Endothelial cell of umbilical vein (primary cell): ENCODE measurements at regions not wholly inside any gene's neighbourhood (a gene's known extent, or its start where the extent isn't known, plus 50 kb on each side); places are given as distances from the start of the nearest gene placed in this dataset.

Source experiments
- BruUV-seq: library from RNA; stranded (reverse); fragments of 400-500 nt; replicated peaks from 2 replicates; lab custom pipeline; 2021; lab: Mats Ljungman, UMichigan
- CTCF ChIA-PET: fragments of 300-600, 350-600 bp; sonication (Branson Sonifier 250); formaldehyde crosslinking; loops from one replicate; lab custom pipeline; 2021; ENCODE audit warnings: antibody characterized with exemption, inconsistent platforms; lab: Charles Lee
- POLR2A ChIA-PET: fragments of 300-600, 350-600 bp; sonication (Branson Sonifier 250); formaldehyde crosslinking; loops from one replicate; lab custom pipeline; 2021; ENCODE audit warnings: antibody characterized with exemption, inconsistent platforms; lab: Charles Lee
- DNase-seq: peaks from one replicate; pipeline ENCODE4 v3.0.0-alpha.2; 2011; ENCODE audit warnings: low read depth, low spot score
- FAIRE-seq: peaks from 2 replicates; lab custom pipeline; 2011; peaks lifted over from hg19 to GRCh38; lab: Jason Lieb, UNC
- H2AFZ ChIP-seq: 2 replicates; pipeline ENCODE4 v1.6.0; 2012; ENCODE audit warnings: low read depth, low read length, control low read depth, inconsistent platforms
- H3K27ac ChIP-seq: 2 replicates; pipeline ENCODE4 v1.5.1; 2011; ENCODE audit warnings: low read depth, mild to moderate bottlenecking, control low read depth, low read length, moderate library complexity; ENCODE audit not compliant: insufficient read depth
- H3K27me3 ChIP-seq, 2 experiments: 2 replicates each; pipeline versions ENCODE4 v1.6.0 to v1.6.1; 2011; ENCODE audit warnings: low read length in 2 of 2, mixed read lengths in 1 of 2; ENCODE audit not compliant: control insufficient read depth in 2 of 2, insufficient read depth in 2 of 2
- H3K36me3 ChIP-seq, 2 experiments: 2 replicates in 1 of 2; 3 replicates in 1 of 2; pipeline ENCODE4 v1.5.1; 2011; ENCODE audit warnings: low read length in 2 of 2, mild to moderate bottlenecking in 1 of 2, moderate library complexity in 1 of 2; ENCODE audit not compliant: control insufficient read depth in 2 of 2, insufficient read depth in 2 of 2; ENCODE audit errors: extremely low read depth in 1 of 2
- H3K4me1 ChIP-seq: 3 replicates; pipeline ENCODE4 v1.5.1; 2011; ENCODE audit warnings: mild to moderate bottlenecking, low read length; ENCODE audit not compliant: control insufficient read depth, insufficient read depth; ENCODE audit errors: extremely low read depth
- H3K4me2 ChIP-seq: 2 replicates; pipeline ENCODE4 v1.6.1; 2011; ENCODE audit warnings: low read length, control low read depth, mixed read lengths; ENCODE audit not compliant: insufficient read depth
- H3K4me3 ChIP-seq, 3 experiments: fragments of 200-600 bp in 1 of 3; sonication (generic), shearing (Covaris generic) in 1 of 3; replicated peaks in 1 of 3; 2 replicates each; pipeline ENCODE4 v1.5.1; 2011 to 2016; ENCODE audit warnings: control low read depth in 3 of 3, low read length in 3 of 3, mild to moderate bottlenecking in 2 of 3, inconsistent platforms in 1 of 3, low read depth in 1 of 3, moderate library complexity in 1 of 3; ENCODE audit not compliant: insufficient read depth in 1 of 3
- H3K79me2 ChIP-seq: 2 replicates; pipeline ENCODE4 v1.6.0; 2012; ENCODE audit warnings: low read length, inconsistent platforms; ENCODE audit not compliant: control insufficient read depth, insufficient read depth
- H3K9ac ChIP-seq: replicated peaks from 2 replicates; pipeline ENCODE3; 2011; ENCODE audit warnings: low read length, control low read depth; ENCODE audit not compliant: insufficient read depth; ENCODE audit errors: extremely low read depth
- H3K9me1 ChIP-seq: replicated peaks from 3 replicates; pipeline ENCODE4 v1.6.0; 2011; ENCODE audit warnings: mild to moderate bottlenecking, low read length; ENCODE audit not compliant: control insufficient read depth, insufficient read depth; ENCODE audit errors: extremely low read depth
- H3K9me3 ChIP-seq: replicated peaks from 2 replicates; pipeline ENCODE4 v1.5.1; 2012; ENCODE audit warnings: low read length, inconsistent platforms; ENCODE audit not compliant: control insufficient read depth, insufficient read depth
- H4K20me1 ChIP-seq: replicated peaks from 2 replicates; pipeline ENCODE3; 2011; ENCODE audit warnings: mild to moderate bottlenecking, low read length; ENCODE audit not compliant: control insufficient read depth, insufficient read depth; ENCODE audit errors: extremely low read depth
- CTCF ChIP-seq, 2 donors: IDR thresholded peaks; 1 replicate in 1 of 2; 2 replicates in 1 of 2; pipeline ENCODE4 v1.5.1; 2011; ENCODE audit warnings: low read length in 2 of 2, mild to moderate bottlenecking in 2 of 2, moderate library complexity in 2 of 2, control low read depth in 1 of 2, inconsistent platforms in 1 of 2, low read depth in 1 of 2; ENCODE audit not compliant: insufficient read depth in 1 of 2; ENCODE audit errors: extremely low read depth in 1 of 2
- EZH2 ChIP-seq: IDR thresholded peaks from 2 replicates; pipeline ENCODE4 v1.6.1; 2012; ENCODE audit warnings: borderline replicate concordance, low read depth, mild to moderate bottlenecking, moderate library complexity, low read length, inconsistent platforms; ENCODE audit not compliant: severe bottlenecking
- FOS ChIP-seq: IDR thresholded peaks from 2 replicates; pipeline ENCODE4 v1.6.1; 2011; ENCODE audit warnings: mild to moderate bottlenecking, low read length, moderate library complexity, borderline replicate concordance; ENCODE audit not compliant: insufficient read depth
- GATA2 ChIP-seq: IDR thresholded peaks from 2 replicates; pipeline ENCODE4 v1.7.0; 2011; ENCODE audit warnings: low read depth, mild to moderate bottlenecking, moderate library complexity, mixed read lengths, low read length; ENCODE audit not compliant: insufficient read length, insufficient read depth
- JUN ChIP-seq: IDR thresholded peaks from 2 replicates; pipeline ENCODE4 v1.6.1; 2011; ENCODE audit warnings: borderline replicate concordance, low read depth; ENCODE audit not compliant: insufficient read length, insufficient read depth
- MYC ChIP-seq: IDR thresholded peaks from one replicate; pipeline ENCODE4 v1.6.1; 2011; ENCODE audit warnings: mild to moderate bottlenecking, low read depth, low read length
- POLR2A ChIP-seq: IDR thresholded peaks from 2 replicates; pipeline ENCODE4 v1.6.1; 2012; ENCODE audit warnings: low read depth, mild to moderate bottlenecking, control low read depth, low read length
- POLR2AphosphoS5 ChIP-seq: IDR thresholded peaks from 2 replicates; pipeline ENCODE4 v1.6.1; 2012; ENCODE audit warnings: low read depth, mild to moderate bottlenecking, control low read depth, low read length, moderate library complexity; ENCODE audit not compliant: insufficient read depth
- dilution Hi-C: fragments of 300-500 bp; cut with MboI; formaldehyde crosslinking; loops from one replicate; pipeline ENCODE4 v1.15.0; 2019; ENCODE audit warnings: low sequenced_read_pairs; ENCODE audit not compliant: extremely low pct_ligation_motif_present
- intact Hi-C: fragments of 100-400 bp; cut with micrococcal nuclease; formaldehyde crosslinking; loops from one replicate; pipeline ENCODE4 v1.10.0; 2022
- TF ChIP-seq, protein P1 (sequence below): IDR thresholded peaks from 2 replicates; pipeline ENCODE4 v1.6.1; 2011; ENCODE audit not compliant: insufficient read depth, insufficient read length

GRCh38 chr7:98049034-98049433, 57.6 kb upstream of the LMTK2 start:
- H3K4me1 ChIP-seq: no peaks in the 10 kb centered on the region
- BruUV-seq: no TSS peak
- H3K9ac ChIP-seq: no peak overlapping the region
- no peak overlapping the region for H3K27ac ChIP-seq
- no peaks in the 10 kb centered on the region for H3K79me2 ChIP-seq
- no peaks in the 10 kb centered on the region for H3K9me1 ChIP-seq
- POLR2A ChIA-PET: no interaction called here
- FAIRE-seq: no peak
- H3K4me3 ChIP-seq: no peak overlapping the region
- H3K4me2 ChIP-seq: no peak overlapping the region
- intact Hi-C loops: no loop called here
- DNase-seq: no peak
- no peak overlapping the region for H2AFZ ChIP-seq
- H3K9me3 ChIP-seq: no peaks in the 10 kb centered on the region
- dilution Hi-C loops: no loop called here
- H3K27me3 ChIP-seq: no peaks in the 10 kb centered on the region
- TF ChIP-seq MYC (no peak), CTCF (IDR thresholded peaks at IDR 0.05; ENCODE audit: extremely low read depth in 1 of 2, insufficient read depth in 1 of 2, low read depth in 1 of 2, low read length in 2 of 2) (no peak), GATA2 (no peak), EZH2 (no peak), JUN (no peak), FOS (no peak), POLR2A (no peak), POLR2AphosphoS5 (no peak)
- TF ChIP-seq, protein P1, sequence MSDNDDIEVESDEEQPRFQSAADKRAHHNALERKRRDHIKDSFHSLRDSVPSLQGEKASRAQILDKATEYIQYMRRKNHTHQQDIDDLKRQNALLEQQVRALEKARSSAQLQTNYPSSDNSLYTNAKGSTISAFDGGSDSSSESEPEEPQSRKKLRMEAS: no peak
- no peaks in the 10 kb centered on the region for H4K20me1 ChIP-seq
- CTCF ChIA-PET: no interaction called here
- H3K36me3 ChIP-seq: no peaks in the 10 kb centered on the region
